ENCODE measurements at regions not wholly inside any gene's neighbourhood (a gene's known extent, or its start where the extent isn't known, plus 50 kb on each side); places are given as distances from the start of the nearest gene placed in this dataset.

- Mint-ChIP-seq H3K4me1 (peaks cover 15% of the 10 kb centered on the region), H3K4me3 (peak overlapping the region; percentile 84), H3K9me3 (ENCODE audit: insufficient read depth) (no peaks in the 10 kb centered on the region), H3K27ac (no peak overlapping the region), H3K27me3 (peaks cover 64% of the 10 kb centered on the region)
- no CpG with 5 or more reads among the region's 2 CpGs for WGBS (ENCODE audit: insufficient coverage)
- Histone ChIP-seq H3K9me3 (ENCODE audit: control extremely low read depth in 1 of 3, control insufficient read depth in 2 of 3, insufficient read depth in 1 of 3, low read length in 2 of 3) (peaks cover 0 to 5% (median 0%) of the 10 kb centered on the region in 3 donors), H2AFZ (ENCODE audit: insufficient read depth, low read depth, low read length, poor library complexity, severe bottlenecking) (peak overlapping the region; percentile 69), H3K9ac (ENCODE audit: low read length) (no peak overlapping the region), H3K27ac (ENCODE audit: low read length in 2 of 2) (no peak overlapping the region), H4K20me1 (ENCODE audit: control insufficient read depth, insufficient read depth, low read length, poor library complexity, severe bottlenecking) (no peaks in the 10 kb centered on the region), H3K4me3 (ENCODE audit: control extremely low read depth in 1 of 5, extremely low read depth in 1 of 5, insufficient read depth in 1 of 5, low read depth in 2 of 5, low read length in 4 of 5) (peak overlapping the region in 2 of 5 experiments; percentile 42 to 45), H3K4me2 (replicated peaks; ENCODE audit: low read depth, low read length, poor library complexity, severe bottlenecking) (peak overlapping the region; percentile 71), H3K36me3 (replicated peaks in 1 of 2; ENCODE audit: control extremely low read depth in 1 of 2, control insufficient read depth in 1 of 2, extremely low read depth in 1 of 2, insufficient read depth in 2 of 2, low read length in 1 of 2) (no peaks in the 10 kb centered on the region), H3K79me2 (ENCODE audit: control insufficient read depth, insufficient read depth, low read length) (no peaks in the 10 kb centered on the region), H3K4me1 (ENCODE audit: control insufficient read depth in 2 of 2, insufficient read depth in 2 of 2, low read length in 2 of 2) (peaks cover 9 to 11% of the 10 kb centered on the region in 2 donors), H3K27me3 (replicated peaks in 1 of 4; ENCODE audit: control extremely low read depth in 1 of 4, control insufficient read depth in 3 of 4, insufficient read depth in 4 of 4, low read length in 3 of 4) (peaks cover 0 to 38% (median 15%) of the 10 kb centered on the region in 4 experiments)
- DNase-seq (no peak), ATAC-seq (ENCODE audit: low read depth) (no peak)
- ChIA-PET POLR2A (no interaction called here), CTCF (no interaction called here)
- TF ChIP-seq EZH2 (IDR thresholded peaks at IDR 0.05; ENCODE audit: borderline replicate concordance, insufficient read depth, low read depth, low read length, poor library complexity, severe bottlenecking) (no peak), CTCF (IDR thresholded peaks at IDR 0.05) (no peak)
- intact Hi-C loops (cut with micrococcal nuclease) = no loop called here
These were observed 257.0 kb upstream of the SDK2 start for GRCh38 chr17:73901249-73901648.

GRCh38 chr17:73901661-73902415 lies 257.6 kb upstream of the SDK2 start:
- no peaks in the 10 kb centered on the region for H3K36me3 ChIP-seq (replicated peaks in 1 of 2; ENCODE audit: control extremely low read depth in 1 of 2, control insufficient read depth in 1 of 2, extremely low read depth in 1 of 2, insufficient read depth in 2 of 2, low read length in 1 of 2)
- DNase-seq (peak; percentile 16), ATAC-seq (ENCODE audit: low read depth) (no peak)
- H3K27me3 ChIP-seq (replicated peaks in 1 of 4; ENCODE audit: control extremely low read depth in 1 of 4, control insufficient read depth in 3 of 4, insufficient read depth in 4 of 4, low read length in 3 of 4) = peaks cover 0 to 38% (median 15%) of the 10 kb centered on the region in 4 experiments
- CTCF ChIA-PET = interaction anchor here (0.7 kb wide), 1 partner anchor 21 kb away, joined by 3 read pairs; no protein-coding TSS in a partner anchor
- WGBS (ENCODE audit: insufficient coverage) = 4% methylated on average over 48 of the region's 49 CpGs
- peaks cover 9 to 11% of the 10 kb centered on the region in 2 donors for H3K4me1 ChIP-seq (ENCODE audit: control insufficient read depth in 2 of 2, insufficient read depth in 2 of 2, low read length in 2 of 2)
- H3K27ac ChIP-seq (ENCODE audit: low read length in 2 of 2) = no peak overlapping the region
- peak overlapping the region; percentile 71 for H3K4me2 ChIP-seq (replicated peaks; ENCODE audit: low read depth, low read length, poor library complexity, severe bottlenecking)
- H3K4me1 Mint-ChIP-seq = peaks cover 15% of the 10 kb centered on the region
- H3K9me3 ChIP-seq (ENCODE audit: control extremely low read depth in 1 of 3, control insufficient read depth in 2 of 3, insufficient read depth in 1 of 3, low read length in 2 of 3) = peaks cover 0 to 11% (median 0%) of the 10 kb centered on the region in 3 donors
- no peak overlapping the region for H3K27ac Mint-ChIP-seq
- no peaks in the 10 kb centered on the region for H4K20me1 ChIP-seq (ENCODE audit: control insufficient read depth, insufficient read depth, low read length, poor library complexity, severe bottlenecking)
- peak overlapping the region; percentile 32 for H3K9ac ChIP-seq (ENCODE audit: low read length)
- peak overlapping the region; percentile 69 for H2AFZ ChIP-seq (ENCODE audit: insufficient read depth, low read depth, low read length, poor library complexity, severe bottlenecking)
- POLR2A ChIA-PET = no interaction called here
- no peaks in the 10 kb centered on the region for H3K9me3 Mint-ChIP-seq (ENCODE audit: insufficient read depth)
- peak overlapping the region in 4 of 5 experiments; percentile 10 to 45 (median 42) for H3K4me3 ChIP-seq (ENCODE audit: control extremely low read depth in 1 of 5, extremely low read depth in 1 of 5, insufficient read depth in 1 of 5, low read depth in 2 of 5, low read length in 4 of 5)
- peak overlapping the region; percentile 84 for H3K4me3 Mint-ChIP-seq
- TF ChIP-seq EZH2 (IDR thresholded peaks at IDR 0.05; ENCODE audit: borderline replicate concordance, insufficient read depth, low read depth, low read length, poor library complexity, severe bottlenecking) = no peak
- no peak for TF ChIP-seq CTCF (IDR thresholded peaks at IDR 0.05)
- no peaks in the 10 kb centered on the region for H3K79me2 ChIP-seq (ENCODE audit: control insufficient read depth, insufficient read depth, low read length)
- peaks cover 61% of the 10 kb centered on the region for H3K27me3 Mint-ChIP-seq
- intact Hi-C loops (cut with micrococcal nuclease) = no loop called here

All from B cell (primary cell).